H9 (cell line): ENCODE measurements at regions not wholly inside any gene's neighbourhood (a gene's known extent, or its start where the extent isn't known, plus 50 kb on each side); places are given as distances from the start of the nearest gene placed in this dataset.

ENCODE experiments used
- DNase-seq: peaks from one replicate; pipeline ENCODE4 v3.0.0-alpha.2; 2017
- H2AFZ ChIP-seq: one replicate; pipeline ENCODE4 v1.6.1; 2013; ENCODE audit warnings: mild to moderate bottlenecking, low read length, control low read depth, moderate library complexity
- H2AK5ac ChIP-seq: 2 replicates; pipeline ENCODE4 v1.6.1; 2013; ENCODE audit warnings: low read length, control low read depth, mixed read lengths; ENCODE audit not compliant: insufficient read length
- H2BK120ac ChIP-seq: one replicate; pipeline ENCODE4 v1.6.1; 2013; ENCODE audit warnings: low read depth, mild to moderate bottlenecking, low read length, control low read depth, inconsistent platforms; ENCODE audit not compliant: poor library complexity, severe bottlenecking
- H2BK12ac ChIP-seq: 2 replicates; pipeline ENCODE4 v1.6.1; 2013; ENCODE audit warnings: low read length, control low read depth, mixed read lengths, low read depth; ENCODE audit not compliant: insufficient read length
- H2BK15ac ChIP-seq: 2 replicates; pipeline ENCODE4 v1.6.1; 2013; ENCODE audit warnings: low read depth, low read length, control low read depth
- H2BK20ac ChIP-seq: one replicate; pipeline ENCODE4 v1.6.1; 2013; ENCODE audit warnings: low read depth, mild to moderate bottlenecking, low read length, control low read depth, inconsistent platforms; ENCODE audit not compliant: poor library complexity, severe bottlenecking
- H2BK5ac ChIP-seq: 2 replicates; pipeline ENCODE4 v1.6.1; 2013; ENCODE audit warnings: low read length, control low read depth, mixed read lengths; ENCODE audit not compliant: insufficient read length
- H3K14ac ChIP-seq: 2 replicates; pipeline ENCODE4 v1.6.1; 2013; ENCODE audit warnings: low read length, control low read depth; ENCODE audit not compliant: insufficient read depth
- H3K18ac ChIP-seq: 2 replicates; pipeline ENCODE4 v1.6.1; 2013; ENCODE audit warnings: low read depth, mild to moderate bottlenecking, mixed read lengths, low read length, control low read depth; ENCODE audit not compliant: insufficient read length
- H3K23ac ChIP-seq: 2 replicates; pipeline ENCODE4 v1.6.1; 2013; ENCODE audit warnings: low read length, control low read depth, mixed read lengths, low read depth; ENCODE audit not compliant: insufficient read length
- H3K23me2 ChIP-seq: 2 replicates; pipeline ENCODE4 v1.6.1; 2013; ENCODE audit warnings: low read depth, mild to moderate bottlenecking, mixed read lengths, low read length, control low read depth; ENCODE audit not compliant: insufficient read length, poor library complexity, severe bottlenecking
- H3K27ac ChIP-seq: 2 replicates; pipeline ENCODE4 v1.5.1; 2013; ENCODE audit warnings: low read length, control low read depth, mixed read lengths, low read depth; ENCODE audit not compliant: insufficient read length
- H3K27me3 ChIP-seq: 2 replicates; pipeline ENCODE4 v1.6.1; 2013; ENCODE audit warnings: low read length, control low read depth, inconsistent platforms; ENCODE audit not compliant: insufficient read depth
- H3K4ac ChIP-seq: 2 replicates; pipeline ENCODE4 v1.6.1; 2013; ENCODE audit warnings: low read depth, mild to moderate bottlenecking, control low read depth, inconsistent platforms, low read length, moderate library complexity
- H3K4me1 ChIP-seq: 2 replicates; pipeline ENCODE4 v1.6.1; 2013; ENCODE audit warnings: low read length, control low read depth, inconsistent platforms; ENCODE audit not compliant: insufficient read depth
- H3K4me2 ChIP-seq: 2 replicates; pipeline ENCODE4 v1.6.1; 2013; ENCODE audit warnings: low read length, control low read depth, mixed read lengths; ENCODE audit not compliant: insufficient read length, insufficient read depth
- H3K56ac ChIP-seq: 2 replicates; pipeline ENCODE4 v1.6.1; 2013; ENCODE audit warnings: low read depth, mild to moderate bottlenecking, mixed read lengths, low read length, control low read depth; ENCODE audit not compliant: insufficient read length
- H3K79me1 ChIP-seq: 2 replicates; pipeline ENCODE4 v1.6.1; 2013; ENCODE audit warnings: low read depth, mild to moderate bottlenecking, moderate library complexity, low read length, control low read depth, inconsistent platforms; ENCODE audit not compliant: insufficient read depth, poor library complexity, severe bottlenecking
- H3K79me2 ChIP-seq: 2 replicates; pipeline ENCODE4 v1.6.1; 2013; ENCODE audit warnings: low read length, control low read depth, inconsistent platforms; ENCODE audit not compliant: insufficient read depth
- H3K9ac ChIP-seq: 2 replicates; pipeline ENCODE4 v1.6.1; 2013; ENCODE audit warnings: low read length, control low read depth, mixed read lengths; ENCODE audit not compliant: insufficient read length; ENCODE audit errors: extremely low read depth
- H3K9me3 ChIP-seq: one replicate; pipeline ENCODE4 v1.6.1; 2013; ENCODE audit warnings: low read depth, low read length, inconsistent platforms; ENCODE audit not compliant: control insufficient read depth
- H3T11ph ChIP-seq: one replicate; pipeline ENCODE4 v1.6.1; 2013; ENCODE audit warnings: mild to moderate bottlenecking, low read length, control low read depth, inconsistent platforms
- H4K20me1 ChIP-seq: one replicate; pipeline ENCODE4 v1.6.1; 2013; ENCODE audit not compliant: control insufficient read depth, insufficient read length, insufficient read depth
- H4K5ac ChIP-seq: 2 replicates; pipeline ENCODE4 v1.6.1; 2013; ENCODE audit warnings: low read depth, mild to moderate bottlenecking, mixed read lengths, low read length, control low read depth; ENCODE audit not compliant: insufficient read length
- H4K8ac ChIP-seq: replicated peaks from 2 replicates; pipeline ENCODE4 v1.6.1; 2013; ENCODE audit warnings: low read length, control low read depth, mixed read lengths, low read depth; ENCODE audit not compliant: insufficient read length
- H4K91ac ChIP-seq: 2 replicates; pipeline ENCODE4 v1.6.1; 2013; ENCODE audit warnings: low read depth, mild to moderate bottlenecking, moderate library complexity, mixed read lengths, low read length, control low read depth; ENCODE audit not compliant: insufficient read length
- H3K27ac Mint-ChIP-seq, 3 experiments: 2 replicates in 2 of 3; 3 replicates in 1 of 3; pipeline ENCODE4 v1.8.0; 2020 to 2021; ENCODE audit warnings: mixed read lengths in 3 of 3, mild to moderate bottlenecking in 1 of 3, moderate library complexity in 1 of 3
- H3K27me3 Mint-ChIP-seq: 2 replicates; pipeline ENCODE4 v1.8.0; 2021; ENCODE audit warnings: low read depth, mild to moderate bottlenecking, moderate library complexity, mixed read lengths
- H3K36me3 Mint-ChIP-seq, 3 experiments: 2 replicates in 2 of 3; 3 replicates in 1 of 3; pipeline ENCODE4 v1.8.0; 2020 to 2021; ENCODE audit warnings: low read depth in 3 of 3, mixed read lengths in 3 of 3; ENCODE audit not compliant: insufficient read depth in 1 of 3
- H3K4me1 Mint-ChIP-seq, 2 experiments: 2 replicates each; pipeline ENCODE4 v1.8.0; 2020; ENCODE audit warnings: mixed read lengths in 2 of 2
- H3K4me3 Mint-ChIP-seq, 2 experiments: 2 replicates in 1 of 2; 3 replicates in 1 of 2; pipeline ENCODE4 v1.8.0; 2020 to 2021; ENCODE audit warnings: mild to moderate bottlenecking in 2 of 2, mixed read lengths in 2 of 2, moderate library complexity in 1 of 2
- H3K9me3 Mint-ChIP-seq, 2 experiments: 2 replicates in 1 of 2; 3 replicates in 1 of 2; pipeline ENCODE4 v1.8.0; 2020; ENCODE audit warnings: mild to moderate bottlenecking in 2 of 2, mixed read lengths in 2 of 2, moderate library complexity in 1 of 2
- WGBS: extraction: QIAGEN DNeasy Blood & Tissue Kit; methylation state at CpG from one replicate; pipeline ENCODE4 v1.1.7; 2013; ENCODE audit warnings: missing lambda C conversion rate, low lambda C conversion rate, mixed read lengths; ENCODE audit not compliant: insufficient read length; ENCODE audit errors: extremely low coverage; 5-methylcytosine and 5-hydroxymethylcytosine counted together
- TF ChIP-seq, protein P1 (sequence below): fragments of 200-600 bp; sonication (generic); conservative IDR thresholded peaks from 3 replicates; pipeline ENCODE4 v1.8.0; 2021; ENCODE audit warnings: antibody characterized with exemption, mild to moderate bottlenecking

DNA sequence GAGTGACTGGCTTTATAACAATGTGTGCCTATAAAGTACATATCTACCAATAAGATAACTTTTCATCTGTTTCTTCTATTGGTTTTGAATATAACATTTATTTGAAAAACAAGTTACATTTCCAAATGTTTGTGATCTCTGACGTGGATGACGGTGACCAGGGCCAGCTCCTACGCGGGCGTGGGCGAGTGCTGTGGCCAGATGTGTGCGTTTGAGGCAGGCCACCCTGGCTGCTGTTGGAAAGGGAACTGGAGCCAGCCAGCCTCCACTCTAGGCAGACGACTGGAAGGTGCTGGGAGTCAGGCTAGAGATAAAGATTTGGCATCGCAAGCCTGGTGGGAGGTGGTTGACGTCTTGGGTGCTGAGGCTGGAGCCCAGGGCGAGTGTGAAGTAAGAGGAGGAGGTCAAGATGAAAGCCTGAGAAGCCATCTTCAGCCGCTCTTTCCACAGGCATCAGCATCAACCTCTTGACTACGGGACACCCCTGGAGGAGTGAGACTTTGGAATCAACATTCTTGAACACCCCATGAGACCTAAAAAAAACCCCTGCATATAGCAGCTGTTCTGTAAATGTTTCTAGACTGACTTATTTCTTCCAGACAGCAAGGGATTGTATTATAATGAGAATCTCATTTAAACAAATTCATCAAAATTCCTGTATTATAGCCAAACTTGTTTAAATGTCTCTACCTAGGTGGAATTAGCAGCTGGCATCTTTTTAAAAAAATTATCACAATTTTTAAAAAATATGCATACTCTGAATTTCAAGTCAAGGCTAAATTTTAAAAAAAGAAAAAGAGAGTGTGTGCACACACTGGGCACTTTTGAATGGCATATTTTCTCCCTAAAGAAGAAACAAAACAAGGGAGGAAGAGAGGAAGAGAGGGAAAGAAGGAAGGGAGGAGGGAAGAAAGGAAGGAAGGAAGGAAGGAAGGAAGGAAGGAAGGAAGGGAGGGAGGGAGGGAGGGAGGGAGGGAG, 112.5 kb upstream of the SLC44A3 start:
- Histone ChIP-seq H4K8ac (no peak overlapping the region), H4K5ac (no peak overlapping the region), H3K4me1 (no peaks in the 10 kb centered on the region; the same call in 1 of the 2 replicates), H2AFZ (no peak overlapping the region), H3K9me3 (no peaks in the 10 kb centered on the region), H3K14ac (no peak overlapping the region), H3K4me2 (no peak overlapping the region), H3K79me1 (no peaks in the 10 kb centered on the region), H2BK20ac (no peak overlapping the region), H3K79me2 (no peaks in the 10 kb centered on the region), H2AK5ac (no peak overlapping the region), H3K18ac (no peak overlapping the region), H3K27ac (no peak overlapping the region), H3K4ac (no peak overlapping the region), H3K27me3 (no peaks in the 10 kb centered on the region), H3T11ph (no peak overlapping the region), H3K9ac (no peak overlapping the region), H2BK12ac (no peak overlapping the region), H2BK15ac (no peak overlapping the region), H3K23ac (no peak overlapping the region), H3K56ac (no peak overlapping the region), H4K20me1 (no peaks in the 10 kb centered on the region), H4K91ac (no peak overlapping the region), H2BK120ac (no peak overlapping the region), H3K23me2 (no peaks in the 10 kb centered on the region), H2BK5ac (no peak overlapping the region)
- Mint-ChIP-seq H3K27ac (peak overlapping the region in 1 of 3 experiments; percentile 3; a peak in 1 of 7 replicates), H3K27me3 (no peaks in the 10 kb centered on the region), H3K4me1 (peaks cover 5 to 15% of the 10 kb centered on the region in 2 experiments), H3K36me3 (peaks cover 0 to 2% (median 0%) of the 10 kb centered on the region in 3 experiments; a peak in 2 of 7 replicates), H3K4me3 (no peak overlapping the region), H3K9me3 (no peaks in the 10 kb centered on the region)
- TF ChIP-seq, protein P1, sequence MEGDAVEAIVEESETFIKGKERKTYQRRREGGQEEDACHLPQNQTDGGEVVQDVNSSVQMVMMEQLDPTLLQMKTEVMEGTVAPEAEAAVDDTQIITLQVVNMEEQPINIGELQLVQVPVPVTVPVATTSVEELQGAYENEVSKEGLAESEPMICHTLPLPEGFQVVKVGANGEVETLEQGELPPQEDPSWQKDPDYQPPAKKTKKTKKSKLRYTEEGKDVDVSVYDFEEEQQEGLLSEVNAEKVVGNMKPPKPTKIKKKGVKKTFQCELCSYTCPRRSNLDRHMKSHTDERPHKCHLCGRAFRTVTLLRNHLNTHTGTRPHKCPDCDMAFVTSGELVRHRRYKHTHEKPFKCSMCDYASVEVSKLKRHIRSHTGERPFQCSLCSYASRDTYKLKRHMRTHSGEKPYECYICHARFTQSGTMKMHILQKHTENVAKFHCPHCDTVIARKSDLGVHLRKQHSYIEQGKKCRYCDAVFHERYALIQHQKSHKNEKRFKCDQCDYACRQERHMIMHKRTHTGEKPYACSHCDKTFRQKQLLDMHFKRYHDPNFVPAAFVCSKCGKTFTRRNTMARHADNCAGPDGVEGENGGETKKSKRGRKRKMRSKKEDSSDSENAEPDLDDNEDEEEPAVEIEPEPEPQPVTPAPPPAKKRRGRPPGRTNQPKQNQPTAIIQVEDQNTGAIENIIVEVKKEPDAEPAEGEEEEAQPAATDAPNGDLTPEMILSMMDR = no peak
- no CpG with 5 or more reads among the region's 13 CpGs for whole genome bisulfite sequencing
- DNase-seq = no peak
